COR-L47 (cell line): ENCODE measurements at regions not wholly inside any gene's neighbourhood (a gene's known extent, or its start where the extent isn't known, plus 50 kb on each side); places are given as distances from the start of the nearest gene placed in this dataset.

Source experiments
- DNase-seq: peaks from one replicate; lab custom pipeline; 2025; lab: John Stamatoyannopoulos, UW

- no peak for DNase-seq
Observed at GRCh38 chr18:24937639-24938275, 414.2 kb downstream of the ZNF521 start.

GRCh38 chr18:24940416-24940815 lies 411.6 kb downstream of the ZNF521 start:
- no peak for DNase-seq

- no peak for DNase-seq
Observed at GRCh38 chr18:24941174-24941951, 410.6 kb downstream of the ZNF521 start.

- no peak for DNase-seq
Observed at GRCh38 chr18:24942144-24942543, 409.8 kb downstream of the ZNF521 start.

GRCh38 chr18:24947521-24948305 lies 404.3 kb downstream of the ZNF521 start:
- DNase-seq: no peak

GRCh38 chr18:24949908-24950307 lies 402.1 kb downstream of the ZNF521 start:
- DNase-seq: peak; percentile 9

GRCh38 chr18:24954341-24954740 lies 397.6 kb downstream of the ZNF521 start:
- no peak for DNase-seq

GRCh38 chr18:24958001-24958400 lies 394.0 kb downstream of the ZNF521 start:
- no peak for DNase-seq

GRCh38 chr18:24959051-24959476 lies 392.9 kb downstream of the ZNF521 start:
- no peak for DNase-seq

GRCh38 chr18:24964216-24964615 lies 387.8 kb downstream of the ZNF521 start:
- peak; percentile 6 for DNase-seq

GRCh38 chr18:24968238-24968775 lies 383.7 kb downstream of the ZNF521 start:
- no peak for DNase-seq

- DNase-seq: no peak
Observed at GRCh38 chr18:24972577-24972976, 379.4 kb downstream of the ZNF521 start.

- DNase-seq: no peak
Observed at GRCh38 chr18:24974431-24974830, 377.5 kb downstream of the ZNF521 start.

- DNase-seq: no peak
Observed at GRCh38 chr18:24975496-24976372, 376.2 kb downstream of the ZNF521 start.

- no peak for DNase-seq
Observed at GRCh38 chr18:24976502-24976901, 375.5 kb downstream of the ZNF521 start.

GRCh38 chr18:24979235-24979634 lies 372.7 kb downstream of the ZNF521 start:
- no peak for DNase-seq

GRCh38 chr18:24982831-24983230 lies 369.1 kb downstream of the ZNF521 start:
- DNase-seq: no peak

GRCh38 chr18:24983566-24984139 lies 368.3 kb downstream of the ZNF521 start:
- no peak for DNase-seq

- no peak for DNase-seq
Observed at GRCh38 chr18:24985586-24985985, 366.4 kb downstream of the ZNF521 start.

GRCh38 chr18:24986666-24987302 lies 365.2 kb downstream of the ZNF521 start:
- DNase-seq: no peak
